ENCODE measurements at regions not wholly inside any gene's neighbourhood (a gene's known extent, or its start where the extent isn't known, plus 50 kb on each side); places are given as distances from the start of the nearest gene placed in this dataset.
"Not testable (repeated sequence)": the region's sequence is repeated elsewhere in the genome, so short reads cannot be mapped to it uniquely, and the experiment has no call there.

GRCh38 chrX:11016728-11017127, 94.4 kb upstream of the HCCS start:
- no peak overlapping the region for H3K27ac ChIP-seq
- no peak overlapping the region for H2AFZ ChIP-seq
- H3K9me3 ChIP-seq (ENCODE audit: control insufficient read depth, low read length): no peaks in the 10 kb centered on the region
- no peaks in the 10 kb centered on the region for H3K4me1 ChIP-seq
- H3K4me2 ChIP-seq (ENCODE audit: low read length): no peak overlapping the region
- no peak for TF ChIP-seq CTCF (IDR thresholded peaks at IDR 0.05)
- no peaks in the 10 kb centered on the region for H3K36me3 ChIP-seq (ENCODE audit: control insufficient read depth, insufficient read depth, low read length)
- H3K79me2 ChIP-seq: no peaks in the 10 kb centered on the region
- no peaks in the 10 kb centered on the region for H3K27me3 ChIP-seq (ENCODE audit: control insufficient read depth, insufficient read depth, low read length)
- no peak overlapping the region for H3K9ac ChIP-seq
- no peak overlapping the region for H3K4me3 ChIP-seq (ENCODE audit: low read depth, low read length)

GRCh38 chrX:11022588-11022987, 88.5 kb upstream of the HCCS start:
- not testable (repeated sequence) for H3K9ac ChIP-seq; H3K9me3 ChIP-seq (ENCODE audit: control insufficient read depth, low read length); H3K27ac ChIP-seq

GRCh38 chrX:11039926-11040325, 71.2 kb upstream of the HCCS start:
- Histone ChIP-seq H3K27ac (no peak overlapping the region), H3K4me2 (ENCODE audit: low read length) (no peak overlapping the region), H3K9ac (no peak overlapping the region), H3K79me2 (no peaks in the 10 kb centered on the region), H3K27me3 (ENCODE audit: control insufficient read depth, insufficient read depth, low read length) (no peaks in the 10 kb centered on the region), H2AFZ (no peak overlapping the region), H3K4me3 (ENCODE audit: low read depth, low read length) (no peak overlapping the region), H3K4me1 (no peaks in the 10 kb centered on the region), H3K9me3 (ENCODE audit: control insufficient read depth, low read length) (no peaks in the 10 kb centered on the region), H3K36me3 (ENCODE audit: control insufficient read depth, insufficient read depth, low read length) (no peaks in the 10 kb centered on the region)
- no peak for TF ChIP-seq CTCF (IDR thresholded peaks at IDR 0.05)

More at GRCh38 chrX:11022588-11022987, 88.5 kb upstream of the HCCS start:
- not testable (repeated sequence) for H3K4me1 ChIP-seq; H3K4me3 ChIP-seq (ENCODE audit: low read depth, low read length); H3K4me2 ChIP-seq (ENCODE audit: low read length); H3K27me3 ChIP-seq (ENCODE audit: control insufficient read depth, insufficient read depth, low read length); H3K79me2 ChIP-seq; H3K36me3 ChIP-seq (ENCODE audit: control insufficient read depth, insufficient read depth, low read length); H2AFZ ChIP-seq

- no peak overlapping the region for H3K27ac ChIP-seq
- no peak overlapping the region for H2AFZ ChIP-seq
- H3K27me3 ChIP-seq (ENCODE audit: control insufficient read depth, insufficient read depth, low read length): no peaks in the 10 kb centered on the region
- H3K79me2 ChIP-seq: no peaks in the 10 kb centered on the region
- H3K4me2 ChIP-seq (ENCODE audit: low read length): no peak overlapping the region
- TF ChIP-seq CTCF (IDR thresholded peaks at IDR 0.05): no peak
- H3K4me1 ChIP-seq: no peaks in the 10 kb centered on the region
- H3K36me3 ChIP-seq (ENCODE audit: control insufficient read depth, insufficient read depth, low read length): no peaks in the 10 kb centered on the region
- H3K9me3 ChIP-seq (ENCODE audit: control insufficient read depth, low read length): no peaks in the 10 kb centered on the region
- H3K4me3 ChIP-seq (ENCODE audit: low read depth, low read length): no peak overlapping the region
- H3K9ac ChIP-seq: no peak overlapping the region
Observed at GRCh38 chrX:11040405-11040804, 70.7 kb upstream of the HCCS start.

- Histone ChIP-seq H3K27ac (no peak overlapping the region), H3K79me2 (no peaks in the 10 kb centered on the region), H3K4me2 (ENCODE audit: low read length) (no peak overlapping the region), H2AFZ (no peak overlapping the region), H3K9me3 (ENCODE audit: control insufficient read depth, low read length) (no peaks in the 10 kb centered on the region), H3K9ac (no peak overlapping the region), H3K4me3 (ENCODE audit: low read depth, low read length) (no peak overlapping the region), H3K27me3 (ENCODE audit: control insufficient read depth, insufficient read depth, low read length) (no peaks in the 10 kb centered on the region), H3K36me3 (ENCODE audit: control insufficient read depth, insufficient read depth, low read length) (no peaks in the 10 kb centered on the region), H3K4me1 (no peaks in the 10 kb centered on the region)
- no peak for TF ChIP-seq CTCF (IDR thresholded peaks at IDR 0.05)
Observed at GRCh38 chrX:11040996-11041395, 70.1 kb upstream of the HCCS start.
